AG09319 (cell line): ENCODE measurements at regions not wholly inside any gene's neighbourhood (a gene's known extent, or its start where the extent isn't known, plus 50 kb on each side); places are given as distances from the start of the nearest gene placed in this dataset.

Source experiments
- DNase-seq: peaks from one replicate; pipeline ENCODE4 v3.0.0-alpha.2; 2010; ENCODE audit warnings: low read depth; ENCODE audit errors: extremely low read depth
- CTCF ChIP-seq: IDR thresholded peaks from 2 replicates; pipeline ENCODE4 v1.5.1; 2011; ENCODE audit warnings: low read depth, mild to moderate bottlenecking, inconsistent platforms, low read length, moderate library complexity

- TF ChIP-seq CTCF, result no peak
Observed at GRCh38 chr6:151671195-151671594, 136.3 kb upstream of the ESR1 start.

GRCh38 chr6:151674578-151674977, 132.9 kb upstream of the ESR1 start:
- TF ChIP-seq CTCF, result no peak
- no peak for DNase-seq

More at GRCh38 chr6:151671195-151671594, 136.3 kb upstream of the ESR1 start:
- DNase-seq, result no peak

GRCh38 chr6:151675746-151676459, 131.6 kb upstream of the ESR1 start:
- DNase-seq, result no peak

GRCh38 chr6:151676460-151676945, 131.0 kb upstream of the ESR1 start:
- TF ChIP-seq CTCF, result no peak
- no peak for DNase-seq

More at GRCh38 chr6:151675746-151676459, 131.6 kb upstream of the ESR1 start:
- peak; percentile 80 for TF ChIP-seq CTCF

- DNase-seq, result no peak
- no peak for TF ChIP-seq CTCF
Observed at GRCh38 chr6:151677404-151677803, 130.1 kb upstream of the ESR1 start.

- peak; percentile 23 for DNase-seq
- no peak for TF ChIP-seq CTCF
Observed at GRCh38 chr6:151679081-151679480, 128.4 kb upstream of the ESR1 start.

GRCh38 chr6:151679941-151680340, 127.5 kb upstream of the ESR1 start:
- no peak for TF ChIP-seq CTCF
- DNase-seq, result no peak
